ENCODE measurements at regions not wholly inside any gene's neighbourhood (a gene's known extent, or its start where the extent isn't known, plus 50 kb on each side); places are given as distances from the start of the nearest gene placed in this dataset.
A peak's percentile ranks its signal among the peaks of the same experiment; 100 is the strongest.

DNA sequence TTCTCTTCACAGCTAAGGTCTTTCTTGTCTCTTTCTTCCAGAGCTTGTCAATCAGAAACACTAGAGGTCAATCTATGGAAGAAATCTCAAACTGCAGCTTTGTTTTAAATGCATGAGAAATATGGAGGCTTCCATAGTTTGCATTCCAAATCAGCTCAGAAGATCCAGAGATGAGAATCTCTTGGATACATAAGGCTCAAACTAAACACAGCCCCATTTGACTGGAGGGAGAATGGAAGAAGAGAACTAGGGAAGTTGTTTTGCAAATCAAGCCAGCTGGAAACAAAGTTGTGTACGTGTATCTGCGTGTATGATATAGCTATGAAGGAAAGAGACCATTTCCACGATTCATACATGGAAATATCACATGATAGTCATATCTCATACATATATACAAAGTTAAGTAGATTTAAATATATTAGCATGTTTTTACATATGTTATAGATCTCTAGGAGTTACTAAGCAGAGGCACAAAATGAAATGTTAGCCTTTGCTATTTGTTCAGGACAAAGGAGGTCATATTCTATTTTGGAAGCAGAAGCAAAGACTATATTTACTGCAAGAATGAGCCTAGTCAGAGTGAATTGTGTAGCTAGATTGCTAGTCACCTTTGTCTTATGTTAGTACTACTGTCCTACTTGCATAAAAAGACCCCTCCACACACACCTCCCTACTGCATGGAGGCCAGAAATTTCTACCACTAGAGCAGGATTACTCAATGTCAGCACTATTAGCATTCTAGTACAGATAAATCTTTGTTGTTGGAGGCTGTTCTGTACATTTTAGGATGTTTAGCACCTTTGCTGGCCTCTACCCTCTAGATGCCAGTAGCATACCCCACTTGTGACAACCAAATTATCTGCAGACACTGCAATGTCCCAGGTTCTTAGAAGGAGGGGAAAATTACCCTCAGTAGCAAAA is 303.5 kb upstream of the CHAC2 start:
- DNase-seq (ENCODE audit: insufficient read length, low spot score) (no peak), FAIRE-seq (no peak)
- TF ChIP-seq POLR2A (IDR thresholded peaks at IDR 0.05; ENCODE audit: low read depth, low read length), result no peak

DNA sequence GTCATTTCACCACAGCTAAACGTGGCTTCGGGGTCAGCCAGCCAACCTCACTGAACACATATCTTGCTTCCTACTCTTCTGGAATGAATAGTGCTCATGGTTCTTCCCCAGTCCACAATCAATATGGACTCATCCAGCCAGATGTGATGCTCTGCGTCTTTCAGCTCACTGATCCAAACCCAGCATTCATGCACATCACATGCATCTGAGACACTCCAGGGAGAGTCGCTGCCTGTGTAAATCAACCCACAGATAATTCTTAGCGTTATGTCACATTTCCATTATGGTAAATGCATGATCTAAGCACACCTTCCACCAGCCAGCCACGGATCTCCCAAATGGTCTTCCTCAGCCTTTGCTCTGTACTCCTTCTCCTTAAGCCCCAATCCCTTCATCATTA is 306.7 kb upstream of the CHAC2 start:
- no peak for FAIRE-seq
- DNase-seq (ENCODE audit: insufficient read length, low spot score), result no peak
- no peak for TF ChIP-seq POLR2A (IDR thresholded peaks at IDR 0.05; ENCODE audit: low read depth, low read length)

DNA sequence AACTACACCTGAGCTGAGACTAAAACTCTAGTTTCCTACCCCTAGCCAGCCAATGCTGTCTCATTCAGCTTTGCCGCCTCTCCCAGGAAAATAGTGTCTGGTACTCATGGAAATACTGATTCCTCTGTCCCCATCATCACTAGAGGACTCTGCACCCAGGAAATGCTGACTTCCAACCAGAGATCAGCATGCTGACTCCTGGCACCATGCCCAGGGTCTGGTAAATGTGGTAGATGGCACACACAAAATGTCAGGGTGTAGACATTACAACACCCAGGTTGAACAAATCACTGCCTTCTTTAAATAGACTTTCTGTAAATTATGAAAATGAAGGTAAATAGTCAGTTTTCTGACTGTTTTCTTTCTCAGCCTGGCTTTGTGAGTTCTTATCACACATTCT is 307.3 kb upstream of the CHAC2 start:
- DNase-seq (ENCODE audit: insufficient read length, low spot score), result no peak
- no peak for TF ChIP-seq POLR2A (IDR thresholded peaks at IDR 0.05; ENCODE audit: low read depth, low read length)
- peak; percentile 94 for FAIRE-seq

DNA sequence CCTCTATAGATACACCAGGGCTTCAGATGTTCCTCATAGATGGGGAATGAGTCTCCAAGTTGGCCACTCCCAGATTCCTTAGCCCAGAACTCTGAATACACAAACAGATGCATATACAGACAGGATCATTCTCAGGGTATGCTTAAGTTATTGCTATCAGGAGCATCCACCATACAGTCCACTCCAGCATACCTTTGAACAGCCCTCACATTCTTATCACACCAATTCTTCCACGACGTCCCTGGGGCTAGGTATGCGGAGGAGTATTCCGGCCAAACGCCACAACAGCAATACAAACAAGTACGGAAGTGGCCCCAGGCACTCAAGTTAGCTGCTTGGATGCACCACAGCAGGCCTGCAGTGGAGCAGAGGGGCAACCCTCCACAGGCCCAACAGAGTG is 312.5 kb upstream of the CHAC2 start:
- no peak for FAIRE-seq
- no peak for TF ChIP-seq POLR2A (IDR thresholded peaks at IDR 0.05; ENCODE audit: low read depth, low read length)

DNA sequence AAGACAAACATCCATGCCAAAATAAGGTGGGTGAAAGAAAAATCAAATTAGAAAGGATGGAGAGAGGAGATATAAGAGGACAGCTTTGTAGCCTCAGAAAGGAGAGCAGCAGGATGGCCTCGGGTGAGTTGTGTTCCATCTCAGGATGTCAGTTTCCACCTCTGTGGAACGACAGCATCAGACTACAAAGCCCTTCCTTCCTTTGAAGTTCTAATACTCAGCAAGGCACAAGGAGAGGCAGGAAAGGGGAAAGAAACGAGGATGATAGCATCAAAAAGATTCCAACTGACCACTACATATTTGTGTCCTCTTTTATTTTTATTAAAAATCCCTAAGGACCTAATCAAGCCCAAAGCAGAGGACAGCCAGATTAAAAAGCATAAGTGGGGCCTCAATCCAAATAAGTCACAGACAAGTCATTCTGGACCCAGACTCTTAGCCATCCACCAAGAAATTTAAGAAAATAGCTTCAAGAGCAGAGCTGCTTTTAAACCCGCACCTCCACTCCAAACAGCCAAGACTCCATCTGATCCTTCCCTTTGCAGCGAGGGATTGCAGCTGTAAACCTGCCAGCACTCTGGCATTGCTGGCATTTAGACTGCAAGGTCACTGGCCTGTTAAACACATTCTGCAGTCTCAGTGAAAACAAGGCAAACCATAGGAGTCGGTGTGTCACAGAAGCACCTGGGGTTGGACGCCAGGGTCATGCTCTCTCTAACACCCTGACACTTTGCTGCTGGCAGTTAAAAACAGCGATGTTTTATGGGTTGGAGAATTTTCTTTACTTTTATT is 314.5 kb upstream of the CHAC2 start:
- DNase-seq (ENCODE audit: insufficient read length, low spot score) (no peak), FAIRE-seq (no peak)
- no peak for TF ChIP-seq POLR2A (IDR thresholded peaks at IDR 0.05; ENCODE audit: low read depth, low read length)

More for the DNA sequence above, 312.5 kb upstream of the CHAC2 start:
- DNase-seq (ENCODE audit: insufficient read length, low spot score), result no peak

DNA sequence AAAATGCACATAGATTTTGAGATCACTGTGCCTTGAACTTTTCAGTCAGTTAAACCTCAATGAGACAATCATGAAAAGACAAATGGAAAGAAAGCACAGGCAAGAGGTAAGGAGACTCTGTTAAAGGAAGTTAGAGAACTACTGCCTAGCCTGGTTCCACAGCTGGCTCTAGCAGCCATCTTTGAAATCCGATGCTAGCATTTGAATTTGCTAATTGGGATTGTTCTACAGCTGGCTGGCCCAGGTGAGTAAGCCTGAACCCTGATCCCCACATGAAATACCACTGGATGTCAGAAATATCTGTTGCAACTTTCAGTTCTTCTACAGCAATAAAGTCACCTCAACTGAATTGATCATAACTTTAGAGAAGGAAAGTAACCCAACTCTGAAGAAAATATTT is 315.2 kb upstream of the CHAC2 start:
- FAIRE-seq (no peak), DNase-seq (ENCODE audit: insufficient read length, low spot score) (no peak)
- TF ChIP-seq POLR2A (IDR thresholded peaks at IDR 0.05; ENCODE audit: low read depth, low read length), result no peak

DNA sequence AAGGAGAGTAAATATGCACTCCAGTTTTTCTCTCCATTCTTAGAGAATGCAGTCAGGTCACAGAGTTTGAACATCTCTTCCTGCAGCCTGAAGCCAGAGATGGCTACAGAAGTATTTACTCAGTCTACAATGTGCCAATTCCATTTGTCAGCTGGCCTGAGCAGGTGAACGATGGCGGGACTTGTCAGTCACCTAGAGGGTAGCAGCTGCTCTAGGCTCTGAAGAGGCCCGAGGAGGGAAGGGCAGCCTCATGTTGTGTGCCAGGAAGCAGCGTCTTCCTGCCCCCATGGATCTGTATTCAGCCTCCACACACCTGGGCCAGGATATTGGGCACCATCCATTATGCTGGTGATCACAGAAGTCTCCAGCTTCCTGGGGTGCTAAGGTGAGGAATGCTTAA is 316.7 kb upstream of the CHAC2 start:
- TF ChIP-seq POLR2A (IDR thresholded peaks at IDR 0.05; ENCODE audit: low read depth, low read length), result no peak
- DNase-seq (ENCODE audit: insufficient read length, low spot score), result no peak
- no peak for FAIRE-seq

DNA sequence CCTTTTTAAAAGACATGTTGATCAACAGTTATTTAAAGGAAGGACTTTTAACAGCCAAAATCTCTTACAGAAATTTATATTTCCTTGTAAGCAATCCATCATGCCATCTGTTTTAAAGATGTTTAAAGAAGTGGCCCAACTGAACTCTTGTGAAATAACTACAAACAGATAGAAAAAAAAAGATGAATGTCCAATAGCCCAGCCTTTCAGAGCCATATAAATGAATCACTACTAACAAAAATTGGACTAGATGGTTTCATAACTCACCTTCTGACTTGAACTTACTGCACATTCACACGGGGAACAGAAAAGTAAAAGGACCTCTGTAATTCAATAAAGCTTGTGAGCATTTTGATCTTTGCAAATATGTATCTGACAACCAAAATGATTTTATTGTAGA is 319.0 kb upstream of the CHAC2 start:
- FAIRE-seq (no peak), DNase-seq (ENCODE audit: insufficient read length, low spot score) (no peak)
- TF ChIP-seq POLR2A (IDR thresholded peaks at IDR 0.05; ENCODE audit: low read depth, low read length), result no peak

DNA sequence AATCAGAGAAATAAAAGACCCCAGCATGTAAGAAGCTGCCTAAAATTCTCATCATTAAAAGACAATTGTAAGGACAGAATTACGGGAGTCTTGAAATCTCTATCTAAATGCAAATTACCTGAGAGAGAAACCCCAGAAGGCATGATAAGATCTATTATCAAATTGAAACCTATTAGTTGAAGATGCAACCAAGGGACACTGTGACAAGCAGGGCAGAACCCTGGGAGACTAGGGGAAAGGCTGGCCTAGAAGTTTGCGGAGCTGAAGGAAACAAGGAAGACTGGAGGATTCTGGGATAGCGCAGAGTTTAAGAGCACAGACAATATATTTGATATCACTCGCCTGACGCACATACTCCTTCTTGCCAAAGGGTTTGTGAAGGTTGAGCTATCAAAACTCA is 319.5 kb upstream of the CHAC2 start:
- DNase-seq (ENCODE audit: insufficient read length, low spot score) (no peak), FAIRE-seq (no peak)
- TF ChIP-seq POLR2A (IDR thresholded peaks at IDR 0.05; ENCODE audit: low read depth, low read length), result no peak

DNA sequence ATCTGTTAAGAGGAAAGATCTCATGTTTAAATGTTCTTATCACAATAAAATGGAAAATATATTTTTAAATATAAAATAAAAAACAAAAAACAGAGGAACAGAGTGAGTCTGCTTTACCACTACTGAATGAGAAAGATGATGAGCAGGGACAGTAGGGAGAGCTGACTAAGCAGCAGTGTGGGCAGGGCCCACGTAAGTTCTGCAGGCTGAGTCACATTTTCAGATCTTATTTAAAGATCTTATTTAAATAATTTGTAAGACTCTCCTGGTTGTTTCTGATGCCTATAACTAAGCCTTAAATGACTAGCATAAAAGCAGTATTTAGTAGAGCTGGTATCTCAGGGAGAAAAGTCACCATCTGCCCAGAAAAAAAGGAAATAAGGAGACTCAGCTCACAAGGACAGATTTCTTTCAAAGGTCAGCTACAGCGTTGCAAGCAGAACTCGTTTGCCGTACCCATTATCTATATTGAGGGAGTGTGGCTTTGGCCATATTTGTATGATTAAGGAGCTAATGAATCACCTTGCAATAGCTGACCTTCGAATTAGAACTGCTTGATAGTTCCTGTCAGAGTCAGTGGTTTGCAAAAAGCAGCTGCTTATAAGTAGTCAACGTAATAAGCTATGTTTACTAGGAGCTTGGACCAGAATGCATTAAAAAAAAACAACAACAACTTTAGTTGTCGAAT is 322.1 kb upstream of the CHAC2 start:
- FAIRE-seq (peak; percentile 50), DNase-seq (ENCODE audit: insufficient read length, low spot score) (peak; percentile 6)
- no peak for TF ChIP-seq POLR2A (IDR thresholded peaks at IDR 0.05; ENCODE audit: low read depth, low read length)

DNA sequence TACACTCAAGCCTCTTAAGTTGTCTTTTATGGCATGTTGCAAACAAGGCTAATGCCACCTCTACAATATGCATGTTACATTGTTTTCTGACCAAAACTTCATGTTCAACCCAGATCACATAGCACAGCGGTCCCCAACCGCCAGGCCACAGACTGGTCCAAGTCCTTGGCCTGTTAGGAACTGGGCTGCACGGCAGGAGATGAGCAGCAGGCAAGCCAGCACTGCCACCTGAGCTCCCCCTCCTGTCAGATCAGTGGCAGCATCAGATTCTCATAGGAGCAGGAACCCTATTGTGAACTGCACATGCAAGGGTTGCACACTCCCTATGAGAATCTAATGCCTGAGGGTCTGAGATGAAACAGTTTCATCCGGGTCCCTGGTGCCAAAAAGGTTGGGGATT is 324.8 kb upstream of the CHAC2 start:
- TF ChIP-seq POLR2A (IDR thresholded peaks at IDR 0.05; ENCODE audit: low read depth, low read length), result no peak
- DNase-seq (ENCODE audit: insufficient read length, low spot score) (no peak), FAIRE-seq (peak; percentile 71)

DNA sequence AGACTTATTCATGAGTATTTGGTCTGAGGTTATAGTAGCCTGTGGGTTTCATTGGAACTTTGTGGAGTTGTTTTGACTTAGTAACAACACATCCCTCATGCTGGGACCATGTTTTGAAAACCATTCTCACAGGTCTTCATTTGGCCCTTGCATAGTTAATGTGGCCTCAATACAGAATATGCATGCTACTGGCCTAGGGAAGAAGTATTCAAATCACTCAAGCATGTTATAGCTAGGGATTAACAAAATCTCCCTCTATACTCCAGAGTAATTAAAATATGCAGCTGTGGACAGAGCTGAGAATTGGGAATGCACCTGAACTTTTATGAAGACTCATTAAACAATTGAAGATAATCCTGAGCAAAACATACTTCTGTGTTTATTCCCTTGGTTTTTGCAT is 325.5 kb upstream of the CHAC2 start:
- TF ChIP-seq POLR2A (IDR thresholded peaks at IDR 0.05; ENCODE audit: low read depth, low read length), result no peak
- no peak for FAIRE-seq
- no peak for DNase-seq (ENCODE audit: insufficient read length, low spot score)

DNA sequence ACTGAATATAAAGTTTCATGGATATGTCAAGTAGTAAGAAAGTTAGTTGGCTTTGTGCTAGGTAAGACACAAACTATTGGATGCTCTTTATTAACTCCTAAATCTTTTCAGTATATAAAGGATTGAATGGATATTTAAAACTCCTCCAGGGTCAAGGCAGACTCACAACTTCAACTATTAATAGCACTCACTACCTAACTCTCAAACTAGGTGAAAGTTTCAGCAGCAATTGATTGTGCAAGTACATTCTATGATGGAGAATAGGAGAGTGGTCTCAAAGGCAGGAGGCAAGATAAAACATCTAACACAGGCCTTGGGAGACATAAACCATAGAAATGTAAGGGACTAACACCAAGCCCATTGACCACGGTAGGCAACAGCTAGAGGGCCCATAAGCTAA is 328.9 kb upstream of the CHAC2 start:
- TF ChIP-seq POLR2A (IDR thresholded peaks at IDR 0.05; ENCODE audit: low read depth, low read length), result no peak
- no peak for FAIRE-seq
- DNase-seq (ENCODE audit: insufficient read length, low spot score), result no peak

DNA sequence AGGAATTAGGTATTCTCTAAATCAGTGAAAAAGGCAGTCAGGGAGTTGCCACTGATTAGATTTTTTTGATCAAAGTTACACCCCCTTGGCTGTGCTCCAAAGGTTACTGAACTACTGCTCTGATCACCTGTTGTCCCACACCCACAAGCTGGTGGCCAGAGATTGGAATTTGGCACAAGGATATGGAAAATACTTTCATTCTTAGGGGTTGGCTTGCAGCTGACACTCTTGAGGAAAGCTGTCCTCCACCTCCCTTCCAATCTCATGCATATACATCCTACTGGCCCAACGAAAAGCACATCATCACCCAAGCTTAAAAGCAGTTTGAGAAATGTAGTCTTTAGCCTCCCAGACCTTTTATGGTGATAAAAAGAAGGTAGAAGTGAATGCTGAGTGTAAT is 329.5 kb upstream of the CHAC2 start:
- no peak for TF ChIP-seq POLR2A (IDR thresholded peaks at IDR 0.05; ENCODE audit: low read depth, low read length)
- DNase-seq (ENCODE audit: insufficient read length, low spot score) (no peak), FAIRE-seq (peak; percentile 36)

Measured in H54 (cell line).